HG03432 (cell line): ENCODE measurements at regions not wholly inside any gene's neighbourhood (a gene's known extent, or its start where the extent isn't known, plus 50 kb on each side); places are given as distances from the start of the nearest gene placed in this dataset.

Experiments used
- ATAC-seq: cut with Tn5 transposase; IDR thresholded peaks from one replicate; pipeline ENCODE4 v1.9.1; 2021; ENCODE audit warnings: mild to moderate bottlenecking, moderate library complexity; ENCODE audit not compliant: unreplicated experiment

DNA sequence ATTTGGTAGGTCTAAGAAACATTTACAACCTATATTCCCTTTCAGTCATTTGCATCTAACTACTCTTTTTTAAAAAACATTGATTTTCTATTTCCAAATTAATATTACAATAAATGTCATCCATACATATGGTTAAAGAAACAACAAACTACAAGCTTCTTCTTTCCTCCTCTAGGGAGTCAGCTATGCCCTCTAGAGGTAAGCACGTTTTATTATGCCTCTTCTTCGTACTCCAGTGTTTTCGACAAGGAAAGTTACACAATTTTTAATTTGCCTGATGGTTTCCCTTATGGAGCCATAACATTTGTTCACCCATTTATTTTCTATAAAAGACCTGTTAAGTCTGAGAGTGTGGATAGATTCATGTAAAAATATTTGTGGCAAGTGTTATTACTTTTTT lies 183.4 kb upstream of the CDH7 start:
- no peak for ATAC-seq

DNA sequence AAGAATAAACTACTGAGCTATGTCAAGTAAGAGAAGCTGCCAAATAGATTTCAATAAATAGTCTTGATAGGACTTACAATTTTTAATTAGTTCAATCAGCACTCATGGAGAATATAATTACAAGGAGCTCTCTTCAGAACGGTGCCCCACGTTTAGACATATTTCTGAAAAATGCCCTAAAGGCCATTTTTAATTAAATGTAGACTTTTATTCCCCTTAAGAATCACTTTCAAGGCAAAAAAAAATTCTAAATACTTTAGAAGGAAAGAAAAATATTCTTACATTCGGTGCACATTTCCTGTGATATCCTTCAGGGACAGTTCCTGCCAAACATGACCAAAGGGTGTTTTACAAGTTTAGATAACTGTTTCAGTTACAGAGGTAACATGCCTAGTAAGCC lies 202.5 kb upstream of the CDH7 start:
- ATAC-seq = no peak

DNA sequence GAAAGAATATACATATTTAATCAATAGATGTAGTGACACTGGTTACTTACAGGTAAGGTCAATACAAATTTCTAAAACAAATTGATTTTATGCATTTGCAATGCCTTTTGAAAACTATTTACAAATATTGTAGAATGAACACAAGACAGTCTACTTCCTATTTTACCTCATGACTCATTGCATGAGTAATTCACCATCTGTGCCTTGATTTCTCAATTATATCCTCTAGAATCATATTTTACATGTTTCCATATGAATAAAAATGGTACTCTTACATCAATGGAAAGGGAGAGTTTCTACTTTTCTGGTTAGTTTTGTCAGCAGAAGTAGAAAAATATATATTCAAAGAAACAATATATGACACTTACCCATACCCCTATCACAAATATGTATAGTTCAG lies 203.8 kb upstream of the CDH7 start:
- no peak for ATAC-seq

DNA sequence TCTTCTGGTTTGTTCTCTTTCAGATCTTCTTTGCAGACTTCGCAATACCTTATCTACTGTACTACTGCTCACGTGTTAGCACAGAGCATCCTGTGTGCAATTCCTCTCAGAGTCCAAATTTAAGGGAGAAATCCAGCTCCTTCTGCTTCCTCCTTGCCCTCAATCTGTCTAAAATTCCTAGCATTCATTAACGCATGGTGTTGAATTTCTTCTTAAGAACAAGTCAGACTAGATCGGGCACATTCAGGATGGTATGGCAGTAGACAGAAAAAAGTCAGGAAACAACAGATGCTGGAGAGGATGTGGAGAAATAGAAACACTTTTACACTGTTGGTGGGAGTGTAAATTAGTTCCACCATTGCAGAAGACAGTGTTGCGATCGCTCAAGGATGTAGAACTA lies 206.1 kb upstream of the CDH7 start:
- ATAC-seq = no peak

DNA sequence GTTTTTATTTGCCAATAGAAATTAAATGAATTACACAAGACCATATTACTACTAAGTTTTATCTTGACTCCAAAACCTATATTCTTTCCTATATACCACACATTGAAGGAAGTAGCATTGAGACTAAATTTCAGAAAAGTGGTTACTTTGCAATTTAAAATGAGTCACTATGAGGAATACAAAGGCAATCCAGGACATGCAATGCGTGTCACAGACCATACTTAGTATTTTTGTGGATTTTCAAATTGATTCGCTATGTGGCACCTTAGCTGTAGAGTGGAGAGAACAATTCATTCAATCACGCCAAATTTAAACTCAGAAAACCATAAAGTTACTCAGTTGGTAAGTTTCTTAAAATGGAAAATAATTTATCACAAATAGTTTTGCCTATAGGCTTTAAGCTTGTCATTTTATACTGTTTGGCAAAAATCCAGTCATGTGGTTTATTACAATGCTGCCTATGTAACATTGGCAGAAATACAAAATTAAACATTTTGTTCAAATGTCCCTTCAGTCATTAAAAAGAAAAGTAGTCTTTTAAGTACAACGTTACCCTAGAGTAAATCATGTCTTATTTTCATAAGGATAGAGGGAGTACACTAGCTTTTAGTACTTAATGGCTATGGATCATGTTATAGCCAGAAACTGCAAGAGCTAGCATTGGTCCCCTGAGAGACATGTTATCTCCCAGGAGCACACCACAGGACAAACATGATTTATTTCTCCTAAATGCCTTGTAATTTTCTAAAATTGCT lies 222.8 kb upstream of the CDH7 start:
- ATAC-seq = no peak

DNA sequence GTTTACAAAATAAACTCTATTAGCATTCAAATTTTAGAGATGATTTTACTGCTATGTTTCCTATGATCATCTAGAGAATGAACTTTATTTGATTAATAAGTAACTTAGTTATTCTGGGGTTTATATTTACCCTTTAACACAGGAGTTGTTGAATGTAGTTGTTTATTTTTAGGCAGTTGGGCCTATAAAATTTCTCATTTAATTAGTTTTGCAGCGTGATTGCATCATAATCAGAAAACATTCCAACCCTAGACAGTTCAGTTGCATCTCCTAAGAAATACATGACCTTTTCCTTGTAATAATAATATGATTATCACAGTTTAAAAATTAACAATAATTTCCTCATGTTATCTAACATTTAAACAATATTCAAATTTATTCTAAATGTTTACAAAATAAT lies 224.7 kb upstream of the CDH7 start:
- ATAC-seq = no peak

DNA sequence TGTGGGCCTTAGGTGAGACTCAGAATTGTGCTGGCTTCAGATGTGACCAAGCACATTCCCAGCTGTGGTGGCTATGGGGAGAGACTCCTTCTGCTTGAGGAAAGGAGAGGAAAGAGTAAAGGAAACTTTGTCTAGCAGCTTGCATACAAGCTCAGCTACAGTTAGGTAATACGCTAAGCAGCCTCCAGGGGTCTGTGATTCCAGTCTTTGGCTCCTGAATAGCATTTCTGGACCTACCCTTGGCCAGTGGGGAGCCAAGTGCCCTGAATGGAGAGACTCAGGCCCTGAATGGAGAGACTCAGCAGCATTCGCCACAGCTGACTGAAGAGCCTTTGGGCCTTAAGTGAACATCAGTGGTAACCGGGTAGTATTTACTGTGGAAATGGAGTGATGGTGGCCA lies 227.4 kb upstream of the CDH7 start:
- ATAC-seq = no peak

DNA sequence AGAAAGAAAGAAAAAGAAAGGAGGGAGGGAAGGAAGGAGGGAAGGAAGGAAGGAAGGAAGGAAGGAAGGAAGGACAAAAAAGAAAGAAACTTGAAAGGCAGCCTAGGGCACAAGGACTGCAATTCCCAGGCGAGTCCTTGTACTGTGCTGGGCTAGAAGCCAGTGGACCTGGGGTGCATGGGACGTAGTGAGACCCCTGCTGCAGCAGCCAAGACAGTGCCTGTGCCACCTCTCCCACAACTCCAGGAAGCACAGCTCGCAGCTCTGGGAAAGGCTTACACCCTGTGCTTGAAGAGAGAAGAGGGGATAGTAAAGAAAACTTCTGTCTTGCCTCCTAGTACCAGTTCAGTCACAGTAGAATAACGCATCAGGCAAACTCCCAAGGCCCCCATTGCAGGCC lies 227.9 kb upstream of the CDH7 start:
- no peak for ATAC-seq

DNA sequence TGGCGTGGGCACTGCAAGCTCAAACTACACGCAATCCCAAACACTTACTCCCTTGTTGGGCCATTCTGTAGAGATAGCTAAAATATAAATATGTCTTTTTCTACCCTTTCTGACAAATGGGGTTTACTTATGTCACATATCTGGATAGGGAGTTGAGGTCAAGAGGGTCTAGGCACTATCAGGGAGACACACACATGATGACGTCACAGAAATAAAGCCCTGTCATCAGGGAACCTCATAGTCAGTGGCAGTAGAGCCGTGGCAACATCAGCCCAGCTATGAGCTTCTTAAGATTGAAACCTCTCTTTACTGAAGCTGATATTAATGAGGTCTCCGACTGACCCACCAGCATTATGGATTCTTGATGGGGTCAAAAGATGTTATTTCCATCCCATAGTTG lies 234.6 kb upstream of the CDH7 start:
- no peak for ATAC-seq

DNA sequence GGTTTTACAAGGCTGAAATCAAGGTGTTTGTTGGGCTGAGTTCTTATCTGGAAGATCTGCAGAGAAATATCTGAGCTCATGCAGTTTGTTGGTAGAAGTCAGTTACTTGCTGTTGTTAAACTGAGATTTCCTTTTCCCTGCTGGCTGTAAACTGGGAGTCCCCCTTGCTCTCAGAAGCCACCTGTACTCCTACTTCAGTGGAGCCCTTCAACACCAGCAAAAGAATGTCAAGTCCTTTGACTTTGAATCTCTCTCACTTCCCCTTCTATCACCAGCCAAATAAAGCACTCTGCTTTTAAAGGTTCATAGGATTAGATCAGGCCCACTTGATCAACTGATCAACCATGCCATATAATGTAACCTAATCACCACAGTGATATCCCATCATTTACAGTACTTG lies 252.2 kb upstream of the CDH7 start:
- ATAC-seq = no peak

DNA sequence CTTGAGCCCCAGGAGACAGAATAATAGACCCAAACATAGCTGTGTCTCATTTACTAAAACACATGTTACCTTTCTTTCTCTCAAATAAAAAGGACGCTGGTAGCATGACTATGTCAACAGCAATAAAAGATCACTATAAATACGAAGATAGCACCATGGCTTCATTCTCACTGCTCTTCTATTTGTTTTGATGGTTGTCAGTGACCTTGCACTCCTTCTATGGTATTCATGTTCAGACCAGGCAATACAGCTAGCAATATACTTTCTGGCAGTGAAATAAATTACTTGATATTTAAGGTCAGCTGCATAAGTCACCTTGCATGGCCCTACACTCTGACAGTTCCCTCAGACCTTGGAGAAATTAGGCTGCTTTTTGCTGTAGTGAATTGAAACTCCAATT lies 263.2 kb upstream of the CDH7 start:
- ATAC-seq = no peak

DNA sequence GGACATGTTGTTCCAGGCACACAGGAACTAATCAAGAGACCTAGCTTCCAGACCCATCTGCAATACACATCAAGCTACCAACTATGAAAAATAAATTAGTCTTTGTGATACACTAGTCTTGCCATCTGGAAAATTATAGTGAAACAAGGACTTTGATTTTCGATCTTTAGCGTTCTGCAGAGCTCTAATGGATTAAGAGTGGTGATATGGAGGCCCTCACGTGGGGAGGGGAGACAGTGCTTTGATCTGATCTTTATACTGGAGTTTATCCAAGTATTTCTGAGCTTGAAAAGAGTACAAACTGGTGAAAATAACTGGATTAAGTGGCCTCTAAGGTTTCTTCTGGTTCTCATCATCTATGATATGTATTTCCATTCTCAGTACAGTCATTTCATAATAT lies 273.4 kb upstream of the CDH7 start:
- ATAC-seq = no peak

DNA sequence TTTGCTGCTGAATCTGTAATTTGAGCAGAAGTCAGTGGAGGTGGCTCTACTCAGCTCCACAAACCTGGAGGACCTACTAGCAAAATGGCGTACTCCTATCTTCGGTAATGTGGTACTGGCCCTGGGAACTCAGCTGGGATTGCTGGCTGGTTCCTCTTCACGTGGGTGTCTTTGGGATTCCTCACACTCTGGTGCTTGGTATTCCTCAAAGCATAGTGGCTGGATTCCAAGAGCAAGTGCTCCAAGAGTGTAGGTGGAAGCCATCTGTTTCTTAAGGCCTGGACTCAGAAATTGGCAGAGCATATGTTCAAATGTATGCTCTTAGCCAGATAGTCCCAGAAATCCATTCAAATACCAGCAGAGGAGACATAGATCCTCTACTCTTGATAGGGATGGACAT lies 281.9 kb upstream of the CDH7 start:
- no peak for ATAC-seq

DNA sequence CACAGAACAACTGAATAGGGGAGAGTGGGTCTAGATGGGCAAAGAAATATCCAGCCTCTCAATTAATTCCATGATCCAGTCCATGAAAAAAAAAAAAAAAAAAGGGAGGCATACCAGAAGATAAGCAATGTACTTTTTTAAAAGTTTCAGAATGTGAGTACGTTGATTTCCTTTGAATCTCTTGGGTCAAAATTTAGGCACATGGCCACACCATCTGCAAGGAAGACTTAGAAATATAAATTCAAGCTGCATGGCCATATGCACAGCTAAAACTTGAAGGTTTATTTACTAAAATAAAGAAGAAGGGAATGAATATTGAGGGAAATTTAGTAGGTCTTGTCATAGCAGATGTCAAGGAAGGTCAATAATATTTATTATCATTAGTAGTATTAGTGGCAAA lies 286.5 kb upstream of the CDH7 start:
- ATAC-seq = no peak

DNA sequence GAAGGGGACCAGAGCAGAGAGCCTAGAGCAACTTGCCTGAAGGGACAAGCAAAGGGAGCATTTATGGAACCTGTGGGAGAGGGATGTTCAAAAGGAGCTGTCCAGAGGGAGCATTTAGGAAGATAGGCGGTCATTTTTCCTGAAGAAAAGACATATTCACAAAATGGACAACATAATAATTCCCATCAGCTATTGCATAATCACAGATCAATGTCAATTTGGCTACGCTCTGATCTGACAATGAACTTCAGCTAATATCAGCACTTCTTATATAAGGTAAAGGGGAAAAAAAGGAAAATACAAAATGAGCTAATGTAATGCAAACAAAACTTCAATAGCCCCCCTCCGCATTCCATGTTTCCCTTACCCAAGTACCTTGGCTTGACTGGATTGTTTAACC lies 291.1 kb upstream of the CDH7 start:
- no peak for ATAC-seq

DNA sequence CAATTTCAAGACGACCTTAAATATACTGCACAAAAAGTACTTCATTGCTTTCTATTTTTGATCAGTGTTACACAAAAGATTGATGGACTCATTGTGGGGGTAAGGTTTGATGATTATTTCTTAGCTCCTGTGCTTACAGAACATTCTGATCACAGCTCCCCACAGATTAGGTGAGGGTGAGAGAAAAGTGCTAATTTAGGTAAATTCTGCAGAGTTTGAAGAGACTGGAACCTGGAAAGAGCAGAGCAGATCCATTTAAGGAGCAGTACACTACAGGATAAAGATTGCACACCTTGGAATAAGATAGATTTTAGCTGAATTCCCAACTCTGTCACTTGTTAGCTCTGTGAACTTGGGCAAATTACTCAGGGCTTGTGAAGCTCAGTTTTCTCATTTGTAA lies 291.9 kb upstream of the CDH7 start:
- no peak for ATAC-seq

DNA sequence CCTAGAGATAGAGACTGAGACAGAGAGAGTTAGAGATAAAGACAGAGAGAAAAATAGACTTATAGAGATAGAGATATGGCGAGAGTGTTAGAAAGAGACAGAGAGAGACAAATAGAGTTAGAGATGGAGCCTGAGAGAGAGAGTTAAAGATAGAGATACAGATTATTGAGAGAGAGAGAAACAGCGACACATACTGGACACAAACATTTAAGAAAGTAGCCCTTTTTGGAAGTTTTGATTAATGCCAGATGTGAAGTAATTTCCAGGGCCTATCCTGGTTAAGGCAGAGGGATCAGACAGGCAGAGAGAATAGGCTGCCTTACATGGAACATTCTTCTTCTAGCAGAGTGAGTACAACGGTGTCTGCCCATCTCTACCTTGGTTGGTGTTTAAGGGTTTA lies 311.6 kb upstream of the CDH7 start:
- no peak for ATAC-seq

DNA sequence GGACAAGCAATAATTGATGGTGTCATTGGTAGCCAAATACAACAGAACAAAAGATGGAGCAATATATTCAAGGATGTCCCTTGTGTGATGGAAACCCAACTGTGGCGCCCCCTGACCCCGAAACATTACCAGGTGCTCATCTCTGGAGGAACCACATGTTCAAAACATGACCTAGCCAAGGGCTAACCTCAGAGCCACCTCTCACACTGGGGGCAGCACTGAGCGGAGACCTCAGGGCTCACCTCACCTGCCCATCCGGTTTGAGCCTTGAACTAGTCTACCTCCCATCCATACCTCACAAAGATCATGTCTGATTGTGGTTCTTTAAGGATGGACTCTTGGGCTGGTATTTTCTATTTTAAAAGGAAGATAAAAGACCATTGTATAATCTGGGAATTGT lies 314.4 kb upstream of the CDH7 start:
- no peak for ATAC-seq

DNA sequence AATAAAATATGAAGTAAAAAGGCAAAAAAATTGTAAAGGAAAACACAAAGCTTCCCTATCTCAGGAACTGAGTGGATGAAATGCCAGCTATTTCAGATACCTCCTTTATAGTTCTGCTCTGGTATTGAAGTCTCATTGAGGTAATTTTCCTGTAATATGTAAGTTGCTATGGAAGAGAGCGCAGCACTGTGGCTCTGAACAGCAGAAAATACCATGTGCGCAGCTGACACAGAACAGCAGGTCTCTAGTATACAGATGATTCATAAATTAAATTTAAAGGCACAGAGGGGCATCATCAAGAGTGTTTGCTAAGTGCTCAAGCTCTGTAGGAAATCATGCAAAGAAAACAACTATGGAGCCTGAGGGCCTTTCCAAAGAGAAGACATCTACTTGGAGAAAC lies 315.3 kb upstream of the CDH7 start:
- ATAC-seq = no peak

DNA sequence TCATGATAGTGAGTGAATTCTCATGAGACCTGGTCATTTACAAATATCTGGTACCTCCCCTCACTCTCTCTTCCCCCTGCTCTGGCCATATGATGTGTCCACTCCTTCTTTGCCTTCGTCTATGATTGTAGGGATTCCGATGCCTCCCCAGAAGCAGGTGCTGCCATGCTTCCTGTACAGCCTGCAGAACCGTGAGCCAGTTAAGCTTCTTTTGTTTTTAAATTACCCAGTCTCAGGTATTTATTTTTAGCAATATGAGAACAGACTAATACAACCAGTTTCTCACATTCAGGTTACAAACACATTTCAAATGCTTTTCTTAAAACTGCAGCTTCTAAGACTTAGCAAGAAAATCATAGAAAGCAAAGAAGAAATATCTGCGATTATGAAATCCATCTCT lies 321.2 kb upstream of the CDH7 start:
- ATAC-seq = no peak

DNA sequence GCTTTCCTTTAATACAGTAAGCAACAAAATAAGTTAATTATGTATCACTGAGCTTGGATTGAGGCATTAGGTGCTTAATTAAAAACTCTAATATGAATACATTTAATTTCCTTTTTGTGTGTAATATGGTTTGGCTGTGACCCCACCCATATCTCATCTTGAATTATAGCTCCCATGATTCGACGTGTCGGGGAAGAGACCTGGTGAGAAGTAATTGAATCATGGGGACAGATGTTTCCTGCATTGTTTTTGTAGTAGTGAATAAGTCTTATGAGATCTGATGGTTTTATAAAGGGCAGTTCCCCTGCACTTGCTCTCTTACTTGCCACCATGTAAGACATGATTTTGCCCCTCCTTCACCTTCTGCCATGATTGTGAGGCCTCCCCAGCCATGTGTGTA lies 325.4 kb upstream of the CDH7 start:
- ATAC-seq = no peak

DNA sequence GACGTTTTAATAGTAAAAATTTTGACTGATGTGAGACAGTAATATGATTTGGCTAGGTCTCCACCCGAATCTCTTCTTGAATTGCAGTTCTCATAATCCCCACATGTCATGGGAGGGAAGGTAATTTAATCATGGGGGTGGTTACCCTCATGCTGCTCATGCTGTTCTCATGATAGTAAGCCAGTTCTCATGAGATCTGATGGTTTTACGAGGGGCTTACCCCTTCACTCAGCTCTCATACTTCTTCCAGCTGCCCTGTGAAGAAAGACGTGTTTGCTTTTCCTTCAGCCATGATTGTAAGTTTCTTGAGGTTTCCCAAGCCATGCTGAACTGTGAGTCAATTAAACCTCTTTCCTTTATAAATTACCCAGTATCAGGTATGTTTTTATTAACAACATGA lies 327.0 kb upstream of the CDH7 start:
- no peak for ATAC-seq

DNA sequence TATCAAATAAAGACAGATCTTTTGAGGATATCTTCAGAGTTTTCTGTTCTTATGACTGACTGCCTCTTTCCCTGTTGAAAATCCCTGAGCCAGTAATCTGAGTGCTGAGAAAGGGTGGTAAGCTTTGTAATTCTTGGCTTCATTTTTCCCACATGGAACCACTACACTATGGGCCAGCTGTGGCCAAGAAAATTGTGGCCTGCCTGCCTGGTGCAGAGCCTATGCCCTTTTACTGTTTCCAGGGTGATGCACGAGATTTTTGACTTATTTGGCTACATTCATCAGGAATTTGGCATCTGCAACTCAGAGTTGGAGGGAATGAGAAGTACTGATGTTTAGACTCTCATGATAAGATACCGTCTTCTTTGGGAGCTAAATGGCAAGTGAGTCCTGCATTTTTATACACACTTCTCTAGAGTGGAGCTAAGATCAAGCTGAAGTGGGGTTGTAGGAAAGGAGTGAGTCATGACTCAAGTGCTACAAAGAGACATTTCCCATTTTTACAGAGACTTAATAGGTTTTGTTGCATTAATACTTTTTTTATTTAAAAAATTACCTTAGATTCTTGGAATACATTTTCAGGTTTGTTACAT lies 328.2 kb upstream of the CDH7 start:
- no peak for ATAC-seq
